Hematopoietic multipotent progenitor cell treated with erythropoietin and hydrocortisone succinate and interleukin-3 and kit ligand, for 6 days (in vitro differentiated cells): ENCODE measurements at regions not wholly inside any gene's neighbourhood (a gene's known extent, or its start where the extent isn't known, plus 50 kb on each side); places are given as distances from the start of the nearest gene placed in this dataset.
"Not testable (repeated sequence)": the region's sequence is repeated elsewhere in the genome, so short reads cannot be mapped to it uniquely, and the experiment has no call there.

Experiments
- DNase-seq: peaks from one replicate; pipeline ENCODE4 v3.0.0-alpha.2; 2015

GRCh38 chr15:81865850-81866537 lies 179.8 kb downstream of the MEX3B start:
- DNase-seq = no peak

- DNase-seq = no peak
These were observed 182.7 kb downstream of the MEX3B start for GRCh38 chr15:81863162-81863561.

DNA sequence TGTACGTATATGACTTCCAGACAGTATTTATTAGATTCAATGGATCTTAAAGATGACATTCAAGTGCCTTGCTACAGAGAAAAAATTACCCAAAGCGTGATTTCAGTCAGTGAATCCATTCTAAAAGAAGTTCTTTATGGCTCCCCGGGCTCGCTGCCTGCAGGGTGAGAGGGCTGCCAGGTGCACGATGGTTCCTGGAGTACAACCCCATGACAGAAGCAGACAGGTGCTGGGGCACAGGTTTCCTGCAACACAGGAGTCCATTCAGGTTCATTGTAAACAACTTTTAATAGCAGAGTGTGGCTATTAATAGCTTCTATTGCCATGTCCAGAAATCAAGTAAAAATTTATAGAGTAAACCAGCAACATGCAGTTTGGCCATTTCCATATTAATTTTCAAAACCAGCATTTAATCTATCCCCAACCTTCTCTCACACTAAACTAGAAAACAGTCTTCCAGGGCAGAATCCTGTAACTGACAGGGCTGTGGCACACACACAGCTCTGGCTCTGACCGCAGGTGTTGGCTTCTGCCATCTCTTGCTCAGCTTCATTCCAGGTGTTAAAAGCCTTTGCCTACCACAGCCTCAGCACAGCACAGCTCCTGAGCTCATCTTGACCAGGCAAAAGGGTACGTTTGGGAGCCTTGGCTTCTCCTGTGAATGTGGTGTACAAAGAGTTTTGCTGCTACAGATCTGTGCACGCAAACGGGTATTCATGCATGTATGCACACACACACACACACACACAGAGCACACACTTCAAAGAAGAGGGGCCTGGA lies 185.9 kb downstream of the MEX3B start:
- DNase-seq = no peak

GRCh38 chr15:81858586-81858985 lies 187.2 kb downstream of the MEX3B start:
- no peak for DNase-seq

GRCh38 chr15:81858136-81858535 lies 187.7 kb downstream of the MEX3B start:
- no peak for DNase-seq

- no peak for DNase-seq
These were observed 189.2 kb downstream of the MEX3B start for GRCh38 chr15:81856634-81857026.

GRCh38 chr15:81856001-81856633 lies 189.7 kb downstream of the MEX3B start:
- DNase-seq = no peak

DNA sequence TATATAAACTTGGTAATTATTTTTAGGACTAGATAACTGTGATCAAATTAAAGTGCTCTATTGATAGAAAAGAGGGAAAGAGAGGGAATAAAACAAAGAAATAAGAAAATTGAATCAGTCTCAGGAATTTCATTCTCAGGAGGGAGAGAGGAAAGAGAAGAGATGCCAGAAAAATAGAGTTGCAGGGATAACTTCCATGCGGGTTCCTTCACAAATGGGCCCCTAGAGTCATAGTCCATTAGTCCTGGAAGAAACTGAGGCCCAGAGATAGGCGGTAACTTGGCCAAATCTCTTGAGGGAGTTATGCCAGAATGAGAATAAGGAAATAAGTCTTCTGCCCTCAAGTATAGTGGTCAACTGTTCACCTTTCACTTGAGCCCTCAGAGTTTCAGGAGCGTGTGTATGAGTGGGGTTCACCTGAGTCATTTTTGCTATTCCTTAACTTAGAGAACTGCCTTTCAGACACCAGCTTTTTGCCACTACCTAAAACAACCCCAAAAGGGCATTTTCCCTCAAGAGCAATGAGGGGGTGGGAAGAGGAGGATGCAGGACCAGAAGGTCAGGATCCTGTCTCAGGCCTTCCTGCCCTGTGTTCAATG lies 192.6 kb downstream of the MEX3B start:
- DNase-seq = no peak

DNA sequence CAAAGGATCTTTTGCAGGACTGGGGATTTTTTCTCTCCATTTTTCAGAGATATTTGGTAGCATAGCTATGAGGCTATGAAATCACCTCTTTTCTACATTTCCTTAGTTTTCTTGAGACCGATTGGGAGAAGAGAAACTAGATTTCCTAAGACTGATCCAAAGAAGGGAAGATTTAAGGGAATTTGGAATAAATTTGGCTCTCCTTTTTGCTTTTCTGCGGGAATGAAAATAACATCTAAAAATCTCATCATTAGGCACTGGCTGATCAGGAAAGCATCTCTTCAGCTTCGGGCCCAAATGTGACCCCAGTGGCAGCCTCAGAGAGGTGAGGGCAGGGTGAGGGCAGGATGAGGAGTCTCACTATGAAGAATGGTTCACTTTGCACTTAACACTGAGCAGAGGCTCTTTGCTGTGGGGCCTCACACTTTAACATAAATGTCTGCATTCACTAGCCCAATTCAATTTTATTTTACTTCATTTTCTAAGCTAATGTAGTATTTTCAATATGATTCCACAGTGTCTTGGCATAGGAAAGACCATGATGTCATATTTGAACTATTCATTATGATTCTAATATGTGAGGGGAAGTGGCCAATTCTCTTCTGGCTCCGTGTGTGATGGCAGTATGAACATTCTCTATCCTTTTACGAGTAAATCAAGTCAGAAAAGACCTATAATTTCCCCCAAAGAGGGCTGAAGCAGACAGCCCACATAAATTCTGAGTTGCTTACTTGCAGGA lies 193.2 kb downstream of the MEX3B start:
- no peak for DNase-seq

- DNase-seq = no peak
These were observed 194.1 kb downstream of the MEX3B start for GRCh38 chr15:81851757-81852156.

DNA sequence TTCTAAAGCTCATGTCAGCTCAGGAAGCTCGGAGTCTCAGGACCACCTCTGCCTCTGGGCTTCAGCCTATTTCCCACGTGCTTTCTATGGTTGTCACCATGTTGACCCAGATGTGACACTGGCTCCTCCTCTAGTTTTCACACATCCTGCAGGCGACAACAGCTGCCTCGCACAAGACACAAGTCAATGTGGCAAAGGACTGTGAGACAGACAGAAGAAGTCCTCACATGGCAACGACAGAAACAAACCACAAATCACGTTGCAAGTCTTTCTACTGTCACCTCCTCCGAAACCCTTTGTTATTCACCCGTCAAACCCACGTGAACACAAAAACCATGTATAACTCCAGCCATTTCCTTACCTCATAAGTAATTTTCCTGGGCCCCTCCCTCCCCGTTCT lies 194.5 kb downstream of the MEX3B start:
- no peak for DNase-seq

GRCh38 chr15:81849289-81849688 lies 196.5 kb downstream of the MEX3B start:
- no peak for DNase-seq

- DNase-seq = no peak
These were observed 197.1 kb downstream of the MEX3B start for GRCh38 chr15:81848701-81849100.

- no peak for DNase-seq
These were observed 201.9 kb downstream of the MEX3B start for GRCh38 chr15:81843757-81844407.

DNA sequence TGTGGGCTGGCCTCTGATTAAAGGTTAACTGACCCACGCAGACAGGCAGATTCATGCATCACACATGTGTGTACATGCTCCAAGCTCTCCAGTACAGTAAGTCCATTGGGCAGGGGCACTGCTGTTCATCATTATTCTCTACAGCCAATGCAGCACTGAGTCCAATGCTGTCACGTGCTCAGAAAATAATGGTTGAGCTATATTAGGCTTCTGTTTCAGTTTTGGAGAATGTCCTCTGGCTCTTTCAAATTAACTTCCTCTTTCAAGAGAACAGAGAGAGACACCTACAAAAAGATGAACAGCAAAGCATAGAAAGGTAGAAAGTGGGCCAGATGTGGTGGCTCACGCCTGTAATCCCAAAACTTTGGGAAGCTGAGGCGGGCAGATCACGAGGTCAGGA lies 202.6 kb downstream of the MEX3B start:
- DNase-seq = no peak

- DNase-seq = no peak
These were observed 206.4 kb downstream of the MEX3B start for GRCh38 chr15:81839387-81839786.

GRCh38 chr15:81835731-81836130 lies 210.1 kb downstream of the MEX3B start:
- no peak for DNase-seq

GRCh38 chr15:81830520-81830919 lies 215.3 kb downstream of the MEX3B start:
- DNase-seq = no peak

GRCh38 chr15:81829918-81830317 lies 215.9 kb downstream of the MEX3B start:
- no peak for DNase-seq

- DNase-seq = no peak
These were observed 217.7 kb downstream of the MEX3B start for GRCh38 chr15:81828135-81828534.

DNA sequence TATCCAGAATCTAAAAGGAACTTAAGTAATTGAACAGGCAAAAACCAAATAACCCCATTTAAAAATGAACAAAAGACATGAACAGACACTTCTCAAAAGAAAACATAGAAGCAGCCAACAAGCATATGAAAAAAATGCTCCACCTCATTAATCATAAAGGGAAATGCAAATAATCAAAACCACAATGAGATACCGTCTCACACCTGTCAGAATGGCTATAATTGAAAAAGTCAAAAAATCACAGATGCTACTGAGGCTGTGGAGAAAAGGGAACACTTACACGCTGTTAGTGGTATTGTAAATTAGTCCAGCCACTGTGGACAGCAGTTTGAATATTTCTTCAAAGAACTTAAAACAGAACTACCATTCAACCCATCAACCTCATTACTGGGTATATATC lies 220.7 kb downstream of the MEX3B start:
- DNase-seq = no peak

DNA sequence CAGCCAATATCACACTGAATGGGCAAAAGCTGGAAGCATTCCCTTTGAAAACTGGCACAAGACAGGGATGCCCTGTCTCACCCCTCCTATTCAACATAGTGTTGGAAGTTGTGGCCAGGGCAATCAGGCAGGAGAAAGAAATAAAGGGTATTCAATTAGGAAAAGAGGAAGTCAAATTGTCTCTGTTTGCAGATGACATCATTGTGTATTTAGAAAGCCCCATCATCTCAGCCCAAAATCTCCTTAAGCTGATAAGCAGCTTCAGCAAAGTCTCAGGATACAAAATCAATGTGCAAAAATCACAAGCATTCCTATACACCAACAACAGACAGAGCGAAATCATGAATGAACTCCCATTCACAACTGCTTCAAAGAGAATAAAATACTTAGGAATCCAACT lies 223.2 kb downstream of the MEX3B start:
- DNase-seq = not testable (repeated sequence)
